Islet precursor cell (in vitro differentiated cells): ENCODE measurements at regions not wholly inside any gene's neighbourhood (a gene's known extent, or its start where the extent isn't known, plus 50 kb on each side); places are given as distances from the start of the nearest gene placed in this dataset.
"Not testable (repeated sequence)": the region's sequence is repeated elsewhere in the genome, so short reads cannot be mapped to it uniquely, and the experiment has no call there.

ENCODE experiments used
- DNase-seq: peaks from one replicate; pipeline ENCODE4 v3.0.0-alpha.2; 2018

- no peak for DNase-seq
Measured at GRCh38 chr4:178196751-178197374, 754.6 kb upstream of the AGA start.

GRCh38 chr4:178198691-178199090 is 756.5 kb upstream of the AGA start:
- DNase-seq: no peak

GRCh38 chr4:178202422-178202821 is 760.2 kb upstream of the AGA start:
- DNase-seq: no peak

- no peak for DNase-seq
Measured at GRCh38 chr4:178205826-178206225, 763.6 kb upstream of the AGA start.

- DNase-seq: no peak
Measured at GRCh38 chr4:178215309-178215708, 773.1 kb upstream of the AGA start.

DNA sequence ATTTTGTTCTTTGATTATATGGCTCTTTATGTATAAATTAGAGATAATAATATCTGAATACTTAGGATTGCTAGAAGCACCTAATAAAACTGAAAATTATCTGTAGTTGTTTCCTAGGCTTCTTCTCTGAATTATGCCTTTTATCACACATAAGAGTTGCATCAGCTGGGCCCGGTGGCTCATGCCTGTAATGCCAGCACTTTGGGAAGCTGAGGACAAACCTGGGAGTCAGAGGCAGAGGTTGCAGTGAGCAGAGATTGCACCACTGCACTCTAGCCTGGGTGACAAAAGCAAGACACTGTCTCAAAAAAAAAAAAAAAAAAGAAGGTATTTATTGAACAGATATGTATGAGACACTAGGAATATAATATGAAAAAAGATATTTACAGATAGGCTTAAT is 773.5 kb upstream of the AGA start:
- DNase-seq: no peak

GRCh38 chr4:178226421-178226820 is 784.2 kb upstream of the AGA start:
- DNase-seq: not testable (repeated sequence)

- DNase-seq: no peak
Measured at GRCh38 chr4:178233906-178234305, 791.7 kb upstream of the AGA start.

DNA sequence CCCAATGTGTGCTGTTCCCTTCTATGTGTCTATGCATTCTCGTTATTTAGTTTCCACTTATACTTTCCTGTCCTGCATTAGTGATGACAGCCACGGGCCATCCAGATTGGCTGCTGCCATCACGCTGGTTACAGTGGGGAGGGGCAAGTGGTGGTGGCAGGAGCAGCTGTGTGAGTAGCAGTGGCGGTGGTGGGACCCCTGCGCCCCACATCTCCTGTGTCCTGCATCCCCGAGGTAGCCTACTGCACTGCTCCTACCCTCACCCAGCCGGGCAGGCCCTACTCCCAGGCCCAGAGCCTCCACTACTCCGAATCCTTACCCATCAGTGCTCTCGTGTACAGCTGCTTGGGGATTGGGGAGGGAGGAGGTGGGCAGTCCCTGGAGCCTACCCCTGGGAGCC is 798.7 kb upstream of the AGA start:
- no peak for DNase-seq

- DNase-seq: no peak
Measured at GRCh38 chr4:178241601-178242118, 799.4 kb upstream of the AGA start.

DNA sequence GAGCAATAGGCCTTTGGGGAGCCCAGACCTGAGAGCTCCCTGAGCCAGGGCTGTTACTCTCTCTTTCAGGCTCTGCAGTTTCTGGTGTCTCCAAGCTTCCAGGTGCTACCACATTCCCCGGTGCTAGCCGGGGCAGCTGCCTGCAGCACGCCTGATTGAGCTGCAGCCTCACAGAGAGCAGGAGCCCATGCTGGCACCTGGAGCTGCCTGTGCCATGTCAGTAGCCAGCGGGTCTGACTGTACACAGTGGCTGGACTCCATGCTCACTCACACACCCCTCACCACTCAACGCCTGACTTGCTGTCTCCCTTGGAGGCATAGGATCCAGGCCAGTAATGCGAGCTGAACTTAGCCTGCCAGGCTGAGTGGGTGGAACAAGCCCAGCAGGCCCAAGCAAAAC is 800.4 kb upstream of the AGA start:
- DNase-seq: no peak

GRCh38 chr4:178244785-178245184 is 802.5 kb upstream of the AGA start:
- no peak for DNase-seq

- no peak for DNase-seq
Measured at GRCh38 chr4:178255172-178255571, 812.9 kb upstream of the AGA start.

- DNase-seq: no peak
Measured at GRCh38 chr4:178258603-178259002, 816.4 kb upstream of the AGA start.

DNA sequence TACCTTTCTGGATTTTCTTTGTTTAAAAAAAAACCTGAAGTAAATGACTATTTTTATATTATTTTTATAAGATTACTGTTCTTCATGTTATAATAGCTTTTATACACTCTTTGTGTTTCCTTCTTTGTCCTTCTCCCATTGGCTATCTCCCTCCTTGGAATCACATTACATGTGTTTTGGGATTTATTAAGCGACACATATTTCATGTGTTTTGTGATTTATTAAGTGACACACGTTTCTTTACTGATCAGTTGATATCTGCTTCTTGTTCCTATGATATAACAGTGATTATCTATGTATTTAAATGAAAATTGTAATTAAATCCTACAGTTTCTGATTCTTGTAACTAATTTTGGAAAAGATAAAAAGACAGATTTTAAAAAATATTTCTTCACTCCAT is 817.3 kb upstream of the AGA start:
- DNase-seq: no peak

DNA sequence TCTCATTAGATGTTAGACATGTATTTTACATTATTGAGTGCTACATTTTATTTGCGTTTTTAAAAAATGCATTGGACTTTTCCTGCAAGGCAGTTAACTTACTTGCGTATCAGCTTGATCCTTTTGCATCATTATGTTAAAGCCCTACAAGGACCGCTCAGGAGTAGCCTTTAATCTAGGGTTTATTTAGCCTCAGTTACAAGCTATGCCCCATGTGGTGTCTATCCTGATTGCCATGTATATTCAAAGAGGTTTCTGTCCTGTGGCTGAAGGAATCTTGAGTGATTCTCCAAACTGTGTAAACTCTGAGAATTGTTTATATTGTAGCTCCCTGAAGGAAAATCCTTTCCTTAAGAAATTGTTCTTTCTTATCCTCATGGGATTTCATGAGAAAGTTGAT is 821.8 kb upstream of the AGA start:
- DNase-seq: no peak

GRCh38 chr4:178271386-178271785 is 829.1 kb upstream of the AGA start:
- DNase-seq: peak; percentile 79

GRCh38 chr4:178273168-178273567 is 830.9 kb upstream of the AGA start:
- DNase-seq: no peak

GRCh38 chr4:178275671-178276360 is 833.6 kb upstream of the AGA start:
- no peak for DNase-seq

DNA sequence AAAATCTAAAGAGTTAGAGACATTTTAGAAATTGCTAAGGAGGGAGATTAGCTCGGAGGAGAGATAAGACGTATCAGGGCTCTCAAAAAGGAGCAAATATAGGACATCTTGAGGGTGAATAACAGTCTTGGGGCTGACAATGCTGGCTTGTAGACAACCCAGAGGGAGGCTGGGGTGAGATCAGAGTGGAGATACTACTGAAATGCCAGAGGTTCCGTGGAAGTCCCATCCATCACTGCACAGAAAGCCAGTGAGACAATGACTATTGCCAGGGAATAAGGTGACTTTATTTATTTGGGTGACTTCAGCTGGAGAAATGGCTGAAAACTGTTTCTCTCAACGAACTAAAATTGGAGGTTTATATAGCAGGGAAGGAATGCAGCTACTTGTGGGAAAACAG is 838.1 kb upstream of the AGA start:
- peak; percentile 79 for DNase-seq

- DNase-seq: no peak
Measured at GRCh38 chr4:178288462-178288861, 846.2 kb upstream of the AGA start.

- DNase-seq: no peak
Measured at GRCh38 chr4:178293601-178294000, 851.4 kb upstream of the AGA start.

DNA sequence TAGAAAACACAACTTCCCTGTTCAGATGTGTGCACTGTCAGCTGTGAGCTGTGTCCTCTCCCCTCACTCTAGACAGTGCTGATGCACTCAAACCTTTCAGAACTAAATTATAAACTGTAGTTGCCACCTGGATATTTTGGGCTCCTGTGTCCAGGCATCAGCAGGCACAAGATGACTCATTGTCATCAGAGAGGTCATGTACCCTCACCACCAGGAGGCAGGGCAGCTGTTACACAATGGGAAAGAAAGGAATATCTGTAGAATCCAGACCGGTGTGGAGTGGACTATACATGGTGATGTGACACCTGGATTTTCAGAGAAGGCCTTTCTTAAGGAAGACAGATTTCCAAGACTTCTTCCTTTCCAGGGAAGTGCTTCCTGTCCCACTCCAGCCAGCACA is 854.4 kb upstream of the AGA start:
- DNase-seq: peak; percentile 73

GRCh38 chr4:178306565-178306964 is 864.3 kb upstream of the AGA start:
- DNase-seq: peak; percentile 54

- DNase-seq: no peak
Measured at GRCh38 chr4:178309890-178310289, 867.7 kb upstream of the AGA start.
